NCI-H1048 (cell line): ENCODE measurements at regions not wholly inside any gene's neighbourhood (a gene's known extent, or its start where the extent isn't known, plus 50 kb on each side); places are given as distances from the start of the nearest gene placed in this dataset.

Source experiments
- DNase-seq: peaks from one replicate; lab custom pipeline; 2025; lab: John Stamatoyannopoulos, UW

DNA sequence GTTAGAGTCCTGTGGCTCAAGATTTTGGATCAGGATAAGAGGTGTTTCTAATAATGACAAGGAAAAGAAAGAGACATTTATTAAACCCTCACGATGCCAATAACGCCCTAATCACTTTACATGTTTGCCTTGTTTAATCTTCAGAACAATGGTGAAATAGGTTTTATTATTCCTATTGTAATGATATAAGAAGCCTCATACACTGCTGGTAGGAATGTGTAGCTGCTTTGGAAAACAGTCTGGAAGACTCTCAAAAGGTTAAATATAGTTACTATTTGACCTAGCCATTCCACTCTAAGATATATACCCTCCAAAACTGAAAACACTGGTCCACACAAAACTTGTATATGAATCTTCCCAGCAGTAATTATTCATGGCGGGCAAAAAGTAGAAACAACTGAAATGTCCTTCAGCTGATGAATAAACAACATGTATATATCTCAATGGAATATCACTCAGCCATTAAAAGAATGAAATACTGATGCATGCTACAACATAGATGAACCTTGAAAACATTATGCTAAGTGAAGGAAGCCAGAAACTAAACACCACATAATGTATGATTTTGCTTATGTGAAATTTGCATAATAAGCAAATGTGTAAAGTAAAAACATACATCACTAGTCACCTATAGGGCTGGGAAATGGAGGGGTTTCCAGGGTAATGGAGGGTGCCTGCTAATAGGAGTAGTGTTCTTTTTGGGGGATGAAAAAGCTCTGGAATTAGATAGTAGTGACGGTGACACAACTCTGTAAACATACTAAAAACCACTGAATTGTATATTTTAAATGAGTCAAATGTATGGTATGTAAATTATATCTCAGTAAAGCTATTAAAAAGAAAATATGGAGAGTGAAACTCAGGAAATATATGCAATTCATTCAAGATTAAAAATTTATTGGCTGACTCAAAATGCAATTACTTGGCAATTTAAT lies 76.9 kb upstream of the ANK3 start:
- no peak for DNase-seq

DNA sequence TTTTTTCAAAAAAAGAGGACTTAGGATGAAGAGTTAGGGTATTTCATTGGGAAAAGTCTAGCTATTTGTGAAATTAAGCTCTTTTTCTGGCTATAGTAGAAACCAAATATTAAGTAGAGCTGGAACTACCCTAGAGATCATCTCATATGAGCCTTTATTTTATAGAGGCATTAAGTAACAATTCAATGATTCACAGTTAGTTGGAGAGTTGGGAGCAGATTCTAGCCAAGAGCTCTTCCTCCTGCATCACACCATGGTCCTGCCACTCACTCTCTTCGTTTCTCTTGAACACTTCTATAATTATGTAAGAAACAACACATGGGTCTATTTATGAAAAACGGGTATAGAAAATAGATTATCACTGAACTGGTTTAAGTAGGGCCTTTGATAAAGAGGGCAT lies 76.1 kb upstream of the ANK3 start:
- no peak for DNase-seq

DNA sequence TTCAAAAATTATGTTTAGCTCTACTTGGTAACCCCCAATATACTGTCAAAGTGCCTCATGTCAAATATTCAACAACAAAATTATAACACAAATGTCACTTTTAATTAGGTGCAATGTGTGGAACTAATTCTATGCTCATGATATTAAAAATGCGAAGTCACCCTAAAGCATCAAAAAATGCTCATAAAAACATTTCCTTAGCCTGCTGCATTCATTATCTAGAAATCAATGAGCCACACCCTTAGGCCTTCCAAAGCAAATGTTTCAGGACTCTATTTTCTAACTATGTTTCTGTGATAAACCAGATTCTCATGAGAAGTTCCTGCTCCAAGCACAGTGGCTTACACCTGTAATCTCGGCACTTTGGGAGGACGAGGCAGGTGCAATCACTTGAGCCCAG lies 75.0 kb upstream of the ANK3 start:
- no peak for DNase-seq

DNA sequence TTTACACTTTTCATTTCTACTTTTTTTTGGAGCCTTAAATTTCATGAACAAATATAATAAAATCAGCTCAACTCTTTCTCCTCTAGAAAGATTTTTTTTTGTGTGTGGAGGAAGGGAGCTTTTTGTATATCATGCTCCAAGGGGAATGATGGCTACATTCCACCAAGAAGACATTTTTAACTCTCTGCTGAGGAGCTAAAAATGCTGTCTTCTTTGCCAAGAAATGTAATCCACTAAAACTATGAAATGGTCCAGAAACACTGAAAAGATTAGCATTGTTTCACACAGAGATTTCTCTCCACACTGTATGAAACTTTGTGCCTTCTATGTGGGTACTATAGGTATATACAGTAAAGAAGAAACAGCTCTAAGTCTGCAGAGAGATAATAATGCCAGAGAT lies 74.1 kb upstream of the ANK3 start:
- no peak for DNase-seq

DNA sequence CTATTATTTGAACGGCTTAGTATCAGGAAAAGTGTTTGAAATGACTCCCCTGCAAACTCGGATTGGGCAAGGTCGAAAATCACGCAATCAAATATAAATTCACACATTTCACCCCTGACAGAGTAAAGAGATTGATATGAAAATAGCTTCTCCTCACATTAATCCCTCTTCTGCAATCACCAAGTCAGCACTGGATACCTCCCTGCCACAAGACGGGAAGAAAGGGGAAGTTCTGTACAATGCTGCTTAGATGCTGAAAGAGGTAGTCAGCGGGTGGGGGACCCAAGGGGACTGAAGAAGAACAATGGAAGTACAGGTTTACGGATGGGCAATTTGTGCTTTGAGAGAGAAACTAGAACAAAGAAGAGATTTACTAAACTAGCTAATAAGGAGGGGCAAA lies 72.0 kb upstream of the ANK3 start:
- DNase-seq: no peak

DNA sequence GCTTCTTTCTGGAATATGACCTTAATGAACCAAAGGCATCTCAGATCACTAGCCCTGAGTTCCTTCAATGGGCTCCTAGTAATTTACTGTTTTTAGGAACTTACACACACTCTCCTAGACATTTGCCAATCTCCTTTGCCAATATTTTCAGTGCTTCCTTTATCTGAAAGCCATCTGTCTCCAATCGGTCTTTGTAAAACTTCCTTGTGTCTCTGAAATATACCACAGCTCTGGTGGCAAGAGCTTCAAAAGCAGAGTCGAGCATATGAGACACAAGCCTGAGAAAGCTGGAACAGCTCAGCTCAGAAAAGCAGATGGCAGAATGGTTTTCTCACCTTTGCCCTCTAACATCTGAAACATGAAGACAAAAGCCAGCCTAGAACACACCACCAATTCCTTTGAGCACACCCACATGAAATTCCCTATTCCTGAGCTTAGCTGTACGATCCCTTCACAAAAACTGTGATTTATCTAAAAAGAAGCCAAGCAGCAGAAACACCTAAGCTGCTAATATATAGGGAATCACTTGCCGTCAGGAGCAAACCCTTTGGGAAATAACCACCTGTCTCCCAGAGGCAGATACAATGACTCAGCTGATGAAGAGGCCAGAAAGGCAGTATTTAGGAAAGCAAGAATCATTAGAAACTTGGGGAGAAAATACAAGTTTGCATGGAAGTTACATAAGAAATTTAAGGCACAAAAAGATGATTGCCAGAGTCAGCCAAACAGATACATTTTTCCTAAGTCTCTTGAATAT lies 70.2 kb upstream of the ANK3 start:
- no peak for DNase-seq

DNA sequence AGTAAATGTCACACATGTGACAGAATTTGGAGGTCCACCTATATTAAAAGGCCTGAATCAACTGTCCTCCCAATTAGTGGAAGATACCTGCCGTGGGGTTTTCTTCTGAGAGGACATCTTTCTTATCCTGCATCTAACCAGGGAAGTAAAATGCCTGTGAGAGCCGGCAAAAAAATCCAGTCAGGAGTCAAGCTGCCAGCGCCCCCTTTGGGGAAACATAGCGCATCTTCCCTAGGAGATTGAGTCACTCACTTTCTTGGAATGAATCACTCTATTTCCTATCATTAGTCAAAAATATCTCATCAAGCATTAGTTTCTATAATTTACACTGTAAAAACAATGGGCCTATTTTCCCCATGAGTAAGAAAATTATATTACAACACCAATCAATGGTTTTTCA lies 66.4 kb upstream of the ANK3 start:
- DNase-seq: no peak

DNA sequence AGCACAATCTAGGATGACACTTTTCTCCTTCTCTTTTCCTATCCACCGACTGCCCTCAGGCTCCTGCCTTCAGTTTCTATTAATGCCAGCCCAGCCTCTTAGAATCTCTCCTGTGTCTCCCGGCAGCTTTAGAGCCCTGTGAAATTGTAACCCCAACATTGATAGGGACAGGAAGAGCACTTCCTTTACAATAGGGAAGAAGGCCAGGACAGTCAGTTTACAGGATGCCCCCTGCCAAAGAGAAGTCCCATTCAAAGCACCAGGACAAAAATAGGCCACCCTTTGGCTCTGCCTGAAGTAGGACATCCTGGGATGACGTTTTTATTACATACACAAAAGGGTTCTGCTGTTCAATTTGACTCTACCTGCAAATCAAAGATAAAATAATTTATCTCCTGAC lies 64.7 kb upstream of the ANK3 start:
- DNase-seq: no peak

DNA sequence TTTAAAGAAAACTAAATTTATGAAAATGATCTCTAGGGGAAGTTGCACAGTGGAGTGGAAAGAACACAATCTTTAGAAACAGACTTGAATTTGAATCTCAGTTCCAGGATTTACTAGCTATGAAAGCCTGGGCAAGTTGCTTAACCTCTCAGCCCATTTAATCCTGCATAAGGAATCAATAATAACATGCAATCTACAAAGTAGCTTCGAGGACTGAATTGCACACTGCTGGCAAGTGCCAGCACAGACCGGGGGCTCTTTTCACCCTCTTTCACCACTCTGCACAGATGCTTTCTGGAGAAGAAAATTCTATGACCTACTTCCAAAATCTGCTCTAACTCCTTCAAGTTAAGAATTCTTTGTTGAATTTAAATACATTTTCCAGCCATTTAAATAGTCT lies 63.4 kb upstream of the ANK3 start:
- no peak for DNase-seq

DNA sequence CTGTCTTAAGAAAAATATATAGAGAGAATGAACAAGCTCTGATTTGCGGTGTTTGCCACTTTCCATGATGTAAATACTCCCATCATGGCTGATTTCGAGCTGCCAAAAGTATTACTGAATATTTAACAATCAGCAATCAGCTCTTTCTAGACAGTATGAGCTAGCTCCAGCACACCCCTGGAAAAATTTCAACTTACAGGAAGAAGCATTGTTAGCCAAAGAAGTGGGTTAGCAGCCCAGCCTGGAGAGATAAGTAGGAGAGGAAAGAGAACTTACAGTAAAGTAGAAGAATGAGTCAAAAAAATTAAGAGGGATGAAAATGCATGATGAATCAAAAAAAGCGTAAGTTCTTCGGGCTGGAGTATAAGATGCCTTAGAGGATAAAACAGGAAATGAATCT lies 60.6 kb upstream of the ANK3 start:
- no peak for DNase-seq

DNA sequence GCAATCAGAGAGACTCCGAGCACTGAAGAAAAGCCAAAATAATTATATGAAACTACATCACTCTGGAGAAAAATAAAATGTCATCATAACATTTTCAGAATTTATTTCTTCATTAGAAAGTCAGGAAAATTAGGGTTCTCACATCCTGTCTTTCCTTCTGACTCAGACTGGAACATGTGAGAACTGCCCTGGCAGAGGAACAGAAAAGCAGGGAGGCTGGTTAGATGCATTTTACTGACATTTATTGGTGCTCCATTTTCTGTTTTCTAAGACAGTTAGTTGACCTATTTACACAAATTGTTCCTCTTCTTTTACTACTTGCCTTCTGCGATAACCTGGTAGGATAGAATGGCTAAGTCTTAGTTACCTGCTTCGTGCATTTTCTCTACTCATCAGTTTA lies 58.6 kb upstream of the ANK3 start:
- DNase-seq: no peak

DNA sequence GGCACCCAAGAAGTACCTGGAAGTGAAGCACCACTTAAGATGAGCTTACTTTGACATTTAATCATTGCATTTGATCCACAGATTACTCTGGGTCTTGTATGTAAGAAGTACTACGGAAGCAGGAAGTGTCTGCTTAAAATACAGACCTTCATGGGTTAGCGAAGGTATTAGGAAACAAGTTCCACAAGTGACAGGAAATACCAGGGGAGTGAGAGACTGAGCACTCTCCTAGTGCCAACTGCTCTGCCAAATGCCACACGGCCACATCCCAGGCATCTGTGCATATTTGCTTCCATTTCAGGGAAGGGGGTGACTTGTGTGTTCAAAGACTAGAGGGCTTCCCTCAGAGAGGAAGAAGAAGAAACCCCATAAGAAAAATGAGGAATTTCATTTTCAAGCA lies 57.2 kb upstream of the ANK3 start:
- DNase-seq: no peak

DNA sequence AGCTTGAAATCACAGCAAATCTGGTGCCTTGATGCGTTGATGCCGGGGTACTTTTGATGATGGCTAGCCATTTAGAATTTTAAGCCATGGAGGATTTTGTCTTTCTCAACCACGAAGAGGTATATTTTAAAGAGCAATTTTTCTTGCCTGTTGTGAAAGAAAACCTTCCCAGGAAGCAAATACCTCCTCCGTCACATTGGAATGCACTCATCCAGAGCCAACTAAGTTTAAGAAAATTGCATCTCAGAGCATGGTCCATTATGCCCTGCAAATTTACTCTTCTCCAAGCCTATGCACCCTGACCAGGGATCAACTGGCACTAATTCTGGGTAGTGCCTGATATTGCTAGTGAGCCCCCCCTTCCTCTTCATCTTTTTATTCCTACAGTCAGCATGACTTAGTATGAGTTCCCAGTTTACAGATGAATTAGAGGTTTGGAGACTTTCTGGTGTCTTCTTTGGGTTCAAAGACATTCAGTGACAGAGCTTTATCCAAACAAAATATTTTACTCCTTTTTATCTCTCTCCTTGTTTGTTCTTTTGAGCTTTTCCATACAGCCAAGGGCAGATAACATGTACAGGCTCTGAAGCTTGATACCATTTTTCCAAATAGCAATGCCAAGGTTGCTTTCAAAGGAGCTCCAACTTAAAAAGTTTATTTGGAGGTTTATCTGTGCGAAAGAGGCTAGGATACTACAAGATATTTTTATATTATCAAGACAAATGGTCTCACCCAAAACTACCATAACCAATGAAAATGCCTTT lies 56.6 kb upstream of the ANK3 start:
- no peak for DNase-seq

DNA sequence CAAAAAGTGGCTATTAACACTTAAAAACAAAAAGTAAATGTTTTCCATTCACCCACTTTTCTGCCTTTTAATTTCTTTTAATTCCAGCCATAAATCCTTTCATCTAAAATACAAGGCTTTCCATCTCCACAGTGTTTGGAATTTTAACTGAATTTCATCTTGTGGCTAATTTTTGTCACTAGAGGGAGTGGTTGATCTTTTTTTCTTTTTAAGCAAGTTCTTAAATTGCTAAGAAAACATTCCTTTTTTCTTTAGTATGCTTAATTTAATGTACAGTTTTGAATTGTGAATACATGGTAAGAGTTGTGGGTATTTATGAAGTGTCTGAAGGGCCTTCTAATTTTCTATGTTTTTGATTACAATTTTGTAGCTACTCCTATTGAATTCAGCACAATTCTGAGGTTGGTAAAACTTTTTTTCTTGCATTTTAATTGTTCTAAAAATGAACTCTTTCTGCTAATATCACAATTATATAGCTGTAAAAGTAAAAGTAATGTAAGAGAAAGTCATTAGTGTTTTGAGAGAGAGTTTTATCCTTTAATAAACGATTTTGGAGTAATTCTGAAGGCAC lies 54.9 kb upstream of the ANK3 start:
- no peak for DNase-seq

DNA sequence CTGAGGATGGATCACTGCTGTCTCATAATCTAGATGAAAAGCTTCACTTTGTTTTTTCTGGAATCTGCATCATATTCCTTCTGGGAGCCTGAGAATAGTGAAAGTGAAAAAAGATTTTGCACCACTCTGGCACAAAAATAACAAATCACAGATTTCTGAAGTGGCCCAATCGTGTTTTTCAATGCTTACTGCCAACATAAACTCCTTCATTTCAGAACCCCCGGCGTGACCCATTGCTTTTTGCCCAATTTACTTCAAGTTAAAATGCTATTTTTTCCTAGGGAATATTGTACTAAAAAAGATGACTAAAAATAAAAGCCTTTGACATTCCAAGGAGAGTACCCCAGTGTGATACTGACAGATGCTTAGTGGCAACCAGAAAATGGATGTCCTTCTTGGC lies 53.7 kb upstream of the ANK3 start:
- DNase-seq: no peak

DNA sequence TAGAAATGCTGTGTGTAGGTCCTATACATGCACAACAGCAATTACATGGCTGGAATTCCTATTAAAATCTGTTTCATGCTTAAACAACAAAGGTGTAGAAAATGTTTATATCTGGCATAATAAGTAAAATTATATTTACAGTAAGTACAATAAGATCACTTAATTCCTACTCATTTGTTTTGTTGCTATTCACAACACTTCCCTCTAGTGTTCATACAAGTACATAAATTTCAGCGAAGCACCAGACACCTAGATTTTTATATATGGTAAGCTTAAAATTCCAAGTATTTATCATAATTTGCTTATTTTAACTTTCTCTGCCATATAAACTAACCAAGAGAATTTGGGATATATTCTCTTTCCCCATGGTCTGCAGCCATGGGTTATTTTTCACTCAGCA lies 51.8 kb upstream of the ANK3 start:
- no peak for DNase-seq

DNA sequence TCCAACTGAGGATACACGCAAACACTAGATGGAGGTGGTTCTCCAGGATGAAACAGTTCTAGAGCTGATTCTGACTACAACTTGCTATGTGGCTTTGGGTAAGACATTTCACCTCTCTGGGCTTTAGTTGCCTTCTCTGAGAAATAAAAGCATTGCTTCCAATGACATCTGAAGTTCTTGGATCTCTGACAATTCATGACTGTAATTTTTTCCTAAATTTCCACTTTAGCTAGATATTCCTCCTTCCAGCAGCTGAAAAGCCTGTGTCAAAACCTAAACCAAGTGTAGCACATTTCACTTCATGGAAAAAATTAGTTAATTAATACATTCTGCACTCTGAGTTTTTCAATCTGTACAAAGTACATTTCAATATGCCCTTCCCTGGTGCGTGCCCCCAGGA lies 50.0 kb upstream of the ANK3 start:
- DNase-seq: no peak
